Astrocyte of the spinal cord (primary cell): ENCODE measurements at regions not wholly inside any gene's neighbourhood (a gene's known extent, or its start where the extent isn't known, plus 50 kb on each side); places are given as distances from the start of the nearest gene placed in this dataset.

Experiments used
- DNase-seq: peaks from one replicate; pipeline ENCODE4 v3.0.0; 2011; ENCODE audit warnings: low read depth, low spot score
- H3K4me3 ChIP-seq: 2 replicates; pipeline ENCODE4 v1.5.1; 2011; ENCODE audit warnings: low read depth, mild to moderate bottlenecking, low read length, moderate library complexity
- in situ Hi-C: cut with HindIII; loops from 2 replicates; pipeline ENCODE4 v1.10.0; 2017; ENCODE audit warnings: low sequenced_read_pairs
- TF ChIP-seq, protein P1 (sequence below): IDR thresholded peaks from 2 replicates; pipeline ENCODE4 v1.5.1; 2012; ENCODE audit warnings: low read depth, mild to moderate bottlenecking, low read length, inconsistent platforms

DNA sequence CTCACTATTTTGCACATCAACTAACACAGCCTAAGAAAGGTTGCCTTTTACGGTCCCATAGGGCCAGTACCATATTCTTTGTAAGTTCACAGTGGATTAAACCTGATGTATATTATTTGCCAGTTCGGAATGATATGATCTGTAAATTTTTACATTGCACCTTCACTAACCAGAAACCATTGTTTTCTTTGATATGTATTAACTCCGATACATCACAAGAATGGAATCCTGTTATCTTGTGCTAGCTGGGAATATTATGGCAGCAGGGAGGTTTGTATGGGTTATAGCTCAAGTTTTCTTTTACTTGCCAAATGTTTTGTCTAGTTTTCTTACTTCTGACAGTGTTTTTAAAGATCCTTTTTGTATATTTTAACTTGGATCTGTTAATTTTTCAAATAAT, 51.4 kb upstream of the S1PR1 start:
- TF ChIP-seq, protein P1, sequence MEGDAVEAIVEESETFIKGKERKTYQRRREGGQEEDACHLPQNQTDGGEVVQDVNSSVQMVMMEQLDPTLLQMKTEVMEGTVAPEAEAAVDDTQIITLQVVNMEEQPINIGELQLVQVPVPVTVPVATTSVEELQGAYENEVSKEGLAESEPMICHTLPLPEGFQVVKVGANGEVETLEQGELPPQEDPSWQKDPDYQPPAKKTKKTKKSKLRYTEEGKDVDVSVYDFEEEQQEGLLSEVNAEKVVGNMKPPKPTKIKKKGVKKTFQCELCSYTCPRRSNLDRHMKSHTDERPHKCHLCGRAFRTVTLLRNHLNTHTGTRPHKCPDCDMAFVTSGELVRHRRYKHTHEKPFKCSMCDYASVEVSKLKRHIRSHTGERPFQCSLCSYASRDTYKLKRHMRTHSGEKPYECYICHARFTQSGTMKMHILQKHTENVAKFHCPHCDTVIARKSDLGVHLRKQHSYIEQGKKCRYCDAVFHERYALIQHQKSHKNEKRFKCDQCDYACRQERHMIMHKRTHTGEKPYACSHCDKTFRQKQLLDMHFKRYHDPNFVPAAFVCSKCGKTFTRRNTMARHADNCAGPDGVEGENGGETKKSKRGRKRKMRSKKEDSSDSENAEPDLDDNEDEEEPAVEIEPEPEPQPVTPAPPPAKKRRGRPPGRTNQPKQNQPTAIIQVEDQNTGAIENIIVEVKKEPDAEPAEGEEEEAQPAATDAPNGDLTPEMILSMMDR, result no peak
- H3K4me3 ChIP-seq, result no peak overlapping the region
- in situ Hi-C loops, result no loop called here
- peak; percentile 46 for DNase-seq

DNA sequence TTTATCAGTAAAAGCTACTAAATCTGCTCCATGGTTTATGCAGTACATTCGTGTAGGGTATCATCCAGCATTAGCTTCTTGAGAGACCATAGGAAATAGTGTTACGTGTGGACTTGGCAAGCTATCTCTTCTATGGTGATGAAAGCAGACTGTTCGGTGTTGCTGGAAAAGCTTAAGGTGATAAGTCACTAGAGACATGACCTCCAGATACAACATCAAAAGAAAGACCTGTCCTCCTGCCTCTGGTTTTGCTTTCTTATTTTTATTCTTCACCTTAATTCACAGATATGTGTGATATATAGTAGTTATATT, 53.5 kb upstream of the S1PR1 start:
- TF ChIP-seq, protein P1, result no peak
- no peak overlapping the region for H3K4me3 ChIP-seq
- in situ Hi-C loops, result no loop called here
- peak; percentile 9 for DNase-seq

DNA sequence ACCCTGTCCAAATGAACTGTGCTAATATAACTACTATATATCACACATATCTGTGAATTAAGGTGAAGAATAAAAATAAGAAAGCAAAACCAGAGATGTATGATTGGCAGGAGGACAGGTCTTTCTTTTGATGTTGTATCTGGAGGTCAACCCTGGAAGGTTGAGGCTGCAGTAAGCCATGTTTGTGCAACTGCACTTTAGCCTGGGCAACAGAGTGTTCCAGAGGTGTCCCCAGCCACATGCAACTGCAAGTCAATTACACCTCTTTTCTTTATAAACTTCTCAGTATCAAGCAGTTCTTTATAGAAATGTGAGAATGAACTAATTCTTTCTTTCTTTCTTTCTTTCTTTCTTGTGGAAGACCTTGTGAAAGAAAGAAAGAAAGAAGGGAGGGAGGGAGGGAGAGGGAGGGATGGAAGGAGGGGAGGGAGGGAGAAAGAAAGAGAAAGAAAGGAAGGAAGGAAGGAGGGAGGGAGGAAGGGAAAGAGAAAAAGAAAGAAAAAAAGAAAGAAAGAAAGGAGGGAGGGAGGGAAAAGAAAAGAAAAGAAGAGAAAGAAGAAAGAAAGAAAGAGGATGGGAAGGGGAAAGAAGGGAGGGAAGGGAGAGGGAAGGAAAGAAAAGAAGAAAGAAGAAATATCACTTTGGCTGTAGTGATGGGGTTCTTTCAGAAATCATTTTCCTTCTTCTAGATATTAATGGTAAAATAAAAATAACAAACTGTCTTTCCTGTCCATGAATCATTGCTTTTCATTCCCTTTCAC, 54.0 kb upstream of the S1PR1 start:
- in situ Hi-C loops, result no loop called here
- DNase-seq, result no peak
- H3K4me3 ChIP-seq, result no peak overlapping the region
- TF ChIP-seq, protein P1, result no peak

DNA sequence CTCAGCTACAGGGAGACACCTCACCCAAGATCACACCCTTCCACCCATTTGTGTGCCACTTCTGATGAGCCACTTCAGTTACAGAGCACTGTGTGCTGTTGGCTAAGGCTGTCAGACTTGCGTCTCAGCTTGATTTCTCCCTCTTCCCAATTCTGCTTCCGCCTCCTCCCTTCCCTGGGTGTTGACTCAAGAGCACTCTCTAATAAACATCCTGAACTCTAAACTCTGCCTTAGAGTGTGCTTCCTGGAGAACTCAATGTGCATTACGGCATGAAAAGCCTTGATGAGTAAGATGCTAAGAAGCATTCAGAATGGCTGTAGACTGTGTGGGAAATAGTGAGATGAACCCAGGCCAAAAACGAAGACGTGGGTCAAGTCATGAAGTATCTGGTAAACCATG, 54.9 kb upstream of the S1PR1 start:
- H3K4me3 ChIP-seq, result no peak overlapping the region
- DNase-seq, result peak; percentile 36
- TF ChIP-seq, protein P1, result no peak
- in situ Hi-C loops, result no loop called here

DNA sequence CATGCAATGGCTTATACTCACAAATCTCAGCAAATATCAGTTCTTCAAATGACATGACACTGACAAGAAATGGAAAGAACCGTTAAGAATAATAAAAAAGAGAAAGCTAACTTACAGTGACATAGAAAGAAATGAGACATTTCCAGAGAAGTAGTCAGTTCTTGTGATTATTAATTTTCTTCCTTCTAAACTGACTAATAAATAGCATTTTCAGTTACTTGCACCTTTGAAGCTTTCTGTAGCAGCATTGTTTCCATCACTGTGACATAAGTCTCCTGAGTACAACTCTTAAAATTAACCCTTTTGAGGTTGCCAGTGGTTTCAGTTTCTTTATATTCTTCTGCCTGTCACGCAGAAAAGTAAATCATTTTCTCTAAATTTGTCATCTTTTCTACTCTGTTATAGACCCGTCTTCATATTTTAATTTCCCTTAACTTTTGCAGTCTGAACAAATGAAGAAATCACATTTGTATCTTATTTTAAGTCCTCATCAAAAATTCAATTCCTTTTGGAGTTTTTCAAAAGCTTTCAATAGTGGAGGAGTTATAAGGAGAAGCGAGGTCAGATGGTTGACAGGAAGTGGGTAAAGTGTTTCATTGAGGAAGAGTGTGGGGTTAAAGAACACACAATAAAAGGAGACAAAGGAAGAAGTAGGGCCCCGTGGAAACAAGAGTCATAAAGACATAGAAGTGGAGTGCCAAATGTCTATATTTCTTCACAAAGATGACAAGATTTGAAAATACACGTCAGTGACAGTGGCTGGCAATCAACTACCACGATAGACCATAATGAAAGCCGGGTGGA, 57.9 kb upstream of the S1PR1 start:
- in situ Hi-C loops, result no loop called here
- H3K4me3 ChIP-seq, result no peak overlapping the region
- no peak for DNase-seq
- TF ChIP-seq, protein P1, result no peak

DNA sequence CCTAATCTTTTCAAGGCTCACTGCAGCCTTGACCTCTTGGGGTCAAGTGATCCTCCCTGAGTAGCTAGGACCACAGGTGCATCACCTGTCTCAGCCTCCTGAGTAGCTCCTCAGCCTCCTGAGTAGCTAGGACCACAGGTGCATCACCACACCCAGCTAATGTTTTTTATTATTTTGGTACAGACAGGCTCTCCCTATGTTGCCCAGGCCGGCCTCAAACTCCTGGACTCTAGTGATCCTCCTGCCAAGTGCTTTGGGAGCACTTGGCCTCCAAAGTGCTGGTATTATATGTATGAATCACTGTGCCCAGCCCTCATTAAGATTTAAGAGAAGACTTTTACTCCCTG, 58.5 kb upstream of the S1PR1 start:
- H3K4me3 ChIP-seq, result no peak overlapping the region
- DNase-seq, result no peak
- in situ Hi-C loops, result no loop called here

More for the DNA sequence above, 58.5 kb upstream of the S1PR1 start:
- TF ChIP-seq, protein P1, result no peak
